Sigmoid colon (tissue), 4 donors: ENCODE measurements at regions not wholly inside any gene's neighbourhood (a gene's known extent, or its start where the extent isn't known, plus 50 kb on each side); places are given as distances from the start of the nearest gene placed in this dataset.

Experiments
- CTCF ChIP-seq, 4 experiments: fragments of 450-650 bp in 3 of 4; fragments of 200-600 bp in 1 of 4; IDR thresholded peaks; one replicate each; pipeline ENCODE4 v1.5.1; 2016 to 2019; ENCODE audit warnings: antibody characterized with exemption in 4 of 4, mild to moderate bottlenecking in 3 of 4, moderate library complexity in 2 of 4
- POLR2A ChIP-seq, 2 donors: fragments of 450-650 bp; IDR thresholded peaks; one replicate each; pipeline ENCODE4 v1.6.1; 2016; ENCODE audit warnings: antibody characterized with exemption in 2 of 2, mild to moderate bottlenecking in 2 of 2, moderate library complexity in 2 of 2
- POLR2AphosphoS5 ChIP-seq, 4 donors: sonication (generic); formaldehyde crosslinking; IDR thresholded peaks; one replicate each; pipeline ENCODE4 v1.6.1; 2017; ENCODE audit warnings: antibody characterized with exemption in 4 of 4

GRCh38 chr13:64293923-64294322 lies 2878.3 kb upstream of the PCDH20 start:
- TF ChIP-seq POLR2A (IDR thresholded peaks at IDR 0.05) (no peak), CTCF (IDR thresholded peaks at IDR 0.05) (no peak), POLR2AphosphoS5 (IDR thresholded peaks at IDR 0.05) (no peak)
